ENCODE measurements at regions not wholly inside any gene's neighbourhood (a gene's known extent, or its start where the extent isn't known, plus 50 kb on each side); places are given as distances from the start of the nearest gene placed in this dataset.
"Not testable (repeated sequence)": the region's sequence is repeated elsewhere in the genome, so short reads cannot be mapped to it uniquely, and the experiment has no call there.

DNA sequence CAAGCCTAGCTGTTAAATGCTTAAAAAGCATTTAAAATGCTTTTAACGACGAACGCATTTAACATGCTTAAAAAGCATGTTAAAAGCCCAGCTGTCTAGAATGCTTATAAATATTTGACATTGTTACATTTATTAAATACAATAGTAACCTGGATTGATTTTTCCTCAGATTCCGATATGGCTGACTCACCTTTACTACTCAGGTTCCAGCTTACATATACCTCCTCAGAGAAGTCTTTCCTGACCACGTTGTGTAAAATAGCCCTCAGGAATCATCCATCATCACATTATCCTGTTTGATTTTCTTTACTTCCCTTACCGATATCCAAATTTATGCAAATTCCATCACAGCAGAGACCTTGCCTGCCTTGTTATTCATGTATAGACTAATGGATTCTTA is 51.4 kb downstream of the SLC41A2 start:
- DNase-seq, result no peak

DNA sequence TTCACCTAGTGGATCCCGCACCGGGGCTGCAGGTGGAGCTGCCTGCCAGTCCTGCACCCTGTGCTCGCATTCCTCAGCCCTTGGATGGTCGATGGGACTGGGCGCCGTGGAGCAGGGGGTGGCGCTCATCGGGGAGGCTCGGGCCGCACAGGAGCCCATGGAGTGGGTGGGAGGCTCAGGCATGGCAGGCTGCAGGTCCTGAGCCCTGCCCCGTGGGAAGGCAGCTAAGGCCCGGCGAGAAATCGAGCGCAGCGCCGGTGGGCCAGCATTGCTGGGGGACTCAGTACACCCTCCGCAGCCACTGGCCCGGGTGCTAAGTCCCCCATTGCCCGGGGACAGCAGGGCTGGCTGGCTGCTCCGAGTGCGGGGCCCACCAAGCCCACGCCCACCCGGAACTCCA is 52.6 kb downstream of the SLC41A2 start:
- not testable (repeated sequence) for DNase-seq

DNA sequence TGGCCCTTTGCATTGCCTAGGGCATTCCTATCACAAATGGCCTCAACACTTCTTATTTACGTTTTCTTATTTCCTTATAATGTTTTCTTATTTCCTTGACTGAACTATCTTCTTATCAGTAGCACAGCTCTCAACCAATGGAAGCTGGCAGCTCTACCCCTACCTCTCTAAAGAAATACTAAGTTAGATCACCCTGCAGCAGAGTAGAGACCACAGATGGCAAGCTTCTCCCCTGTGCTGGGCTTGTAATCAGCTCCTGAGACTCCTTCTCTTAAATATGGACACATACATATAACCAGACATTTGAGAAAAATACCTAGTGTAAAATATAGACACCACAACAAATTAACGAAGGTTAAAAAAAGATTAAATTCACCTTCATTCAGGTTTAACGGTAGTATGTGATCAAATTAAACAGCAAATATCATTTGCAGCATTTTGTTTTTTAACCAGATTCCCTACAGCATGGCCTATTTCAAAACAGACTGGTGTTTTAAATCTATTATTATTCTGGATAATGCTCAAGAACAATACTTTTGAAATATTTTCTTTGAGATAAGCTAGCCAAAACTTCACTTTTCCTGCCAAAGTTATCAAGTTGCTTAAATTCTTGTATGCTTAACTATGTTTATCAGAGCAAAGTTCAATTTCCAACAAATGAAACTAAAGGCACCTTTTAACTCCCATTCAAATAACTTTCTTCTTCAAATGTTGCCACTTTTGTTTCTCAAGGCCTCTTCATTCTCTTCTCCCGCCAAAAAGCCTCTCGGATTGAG is 54.3 kb downstream of the SLC41A2 start:
- no peak for DNase-seq

DNA sequence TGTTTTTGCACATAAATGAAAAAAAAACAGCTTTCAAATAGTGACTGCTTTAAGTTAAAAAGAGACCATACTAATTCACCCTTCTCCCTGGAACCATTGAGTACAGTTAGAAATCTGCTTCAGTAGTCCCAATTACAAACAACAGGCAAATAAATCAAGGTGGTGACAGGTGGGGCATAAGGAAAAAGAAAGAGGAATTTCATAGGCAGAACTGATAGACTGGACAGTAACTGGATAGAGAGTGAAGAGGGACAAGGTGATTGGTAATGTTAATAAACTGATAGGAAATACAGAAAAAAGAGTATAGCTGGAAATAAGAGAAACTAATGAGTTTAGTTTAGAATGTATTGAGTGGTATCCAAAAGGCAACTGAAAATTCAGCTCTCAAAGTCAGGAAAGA is 56.0 kb downstream of the SLC41A2 start:
- no peak for DNase-seq

DNA sequence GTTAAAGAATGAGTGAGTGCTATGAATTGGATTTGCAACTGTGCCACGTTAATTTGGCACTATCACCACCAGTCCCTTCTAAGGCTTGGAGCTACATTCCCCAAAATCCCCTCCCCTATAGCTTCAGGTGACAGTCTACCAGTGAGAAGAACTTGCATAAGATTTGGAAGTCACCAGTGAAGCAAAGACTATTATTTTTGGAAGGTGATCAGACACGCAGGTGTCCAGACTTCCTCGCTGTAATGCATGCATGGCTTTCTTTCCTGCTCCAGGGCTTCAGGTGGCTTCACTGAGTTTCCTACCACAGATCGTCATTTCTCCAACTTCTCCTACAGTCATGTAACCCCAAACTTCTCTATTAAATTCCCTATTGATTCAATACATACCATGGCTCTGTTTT is 61.4 kb downstream of the SLC41A2 start:
- DNase-seq, result no peak

DNA sequence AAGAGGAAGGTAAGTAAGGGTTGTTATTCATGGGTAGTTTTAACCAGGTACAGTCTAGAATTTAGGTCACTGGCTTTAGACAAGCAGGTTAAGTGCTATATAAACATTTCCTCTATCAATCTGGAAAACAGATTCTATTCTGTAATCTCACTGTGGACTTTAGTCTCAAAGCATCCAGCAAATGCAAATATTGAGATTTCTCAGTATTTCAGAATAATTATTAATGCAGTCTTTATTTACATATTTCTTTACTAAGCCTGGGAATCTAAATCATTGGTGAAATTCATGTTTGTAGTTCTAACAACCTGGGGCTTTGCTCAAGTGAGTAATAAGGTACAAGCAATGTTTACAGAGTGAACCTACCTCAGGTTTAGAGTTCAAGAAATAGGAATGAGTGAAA is 61.9 kb downstream of the SLC41A2 start:
- no peak for DNase-seq

DNA sequence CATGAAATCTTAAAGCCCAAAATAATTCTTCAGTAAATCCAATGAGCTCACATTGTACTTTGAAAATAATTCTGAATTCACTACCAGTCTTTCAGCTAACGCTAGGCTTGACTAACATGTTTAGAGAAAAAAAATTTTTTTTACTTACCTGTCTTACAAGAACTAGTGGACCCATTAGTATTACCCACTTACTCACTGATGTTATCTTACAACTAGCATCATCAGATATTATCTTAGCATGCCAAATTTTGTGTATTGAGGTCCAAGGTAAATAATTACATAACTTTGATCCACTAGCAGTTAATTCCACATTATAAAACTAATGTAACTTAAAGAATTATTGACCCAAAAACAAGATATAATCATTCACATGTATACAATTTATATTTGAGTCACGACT is 62.7 kb downstream of the SLC41A2 start:
- DNase-seq, result no peak

DNA sequence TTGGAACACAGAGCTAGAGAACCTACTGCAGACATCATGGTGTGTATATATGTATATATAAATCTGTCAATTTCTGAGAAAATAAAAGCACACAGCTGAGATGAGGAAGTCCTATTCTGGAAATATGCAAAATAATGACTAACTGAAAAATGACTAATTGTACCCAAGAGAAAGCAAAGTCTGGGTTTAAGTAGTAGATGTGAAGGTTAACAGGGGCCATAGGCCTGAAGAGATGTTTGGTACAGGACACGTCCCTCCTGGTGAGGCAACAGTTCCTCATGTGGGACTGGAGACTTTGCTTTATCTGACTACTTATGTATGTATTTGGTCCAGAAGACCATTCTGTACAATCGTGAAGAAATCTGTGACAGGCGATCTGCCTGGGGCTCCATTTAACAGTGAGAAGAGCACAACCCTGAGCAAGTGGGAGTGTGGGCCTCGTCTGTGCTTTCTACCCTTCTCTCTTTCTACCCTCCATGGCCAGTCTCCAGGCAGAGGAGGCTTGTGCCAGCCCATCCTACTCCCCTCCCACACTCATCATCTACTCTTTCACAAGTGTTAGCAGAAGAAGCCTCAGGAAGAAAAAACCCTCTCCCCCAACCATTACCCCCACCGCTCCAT is 67.5 kb downstream of the SLC41A2 start:
- DNase-seq, result no peak

DNA sequence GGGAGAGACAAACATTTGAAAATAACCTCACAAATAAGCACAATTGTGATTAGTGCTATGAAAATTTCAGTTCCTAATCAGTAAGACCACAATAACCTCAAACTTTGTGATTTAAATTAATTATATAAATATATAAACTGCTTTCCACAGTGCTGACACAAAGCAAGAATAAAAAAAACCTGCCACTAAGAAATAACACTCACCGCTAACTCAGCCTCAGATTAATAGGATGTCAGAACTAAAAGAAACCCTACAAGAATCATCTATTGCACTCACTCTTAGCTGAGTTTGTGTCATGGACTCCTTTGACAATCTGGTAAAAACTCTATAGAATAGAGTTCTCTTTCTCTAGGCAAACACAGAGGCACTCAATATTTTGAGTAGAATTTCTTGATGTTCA is 68.4 kb downstream of the SLC41A2 start:
- DNase-seq, result no peak

DNA sequence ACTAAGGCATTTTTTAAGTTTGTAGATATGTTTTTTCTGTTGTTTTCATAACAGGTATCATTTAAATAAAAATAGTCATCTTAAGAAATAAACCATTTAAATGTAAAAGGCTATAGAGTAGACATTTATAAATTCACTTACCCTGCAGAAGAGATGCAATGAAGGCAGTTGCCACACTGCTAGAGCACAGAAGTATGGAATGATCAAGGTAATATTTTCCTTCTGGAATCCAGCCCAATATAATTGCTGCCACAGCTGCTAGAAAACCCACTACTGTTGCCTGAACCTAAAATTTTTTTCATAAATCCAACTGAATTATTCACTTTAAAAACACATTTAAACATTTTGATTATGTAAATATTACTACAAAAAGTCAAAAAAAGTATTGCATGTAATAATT is 69.2 kb downstream of the SLC41A2 start:
- DNase-seq, result no peak

DNA sequence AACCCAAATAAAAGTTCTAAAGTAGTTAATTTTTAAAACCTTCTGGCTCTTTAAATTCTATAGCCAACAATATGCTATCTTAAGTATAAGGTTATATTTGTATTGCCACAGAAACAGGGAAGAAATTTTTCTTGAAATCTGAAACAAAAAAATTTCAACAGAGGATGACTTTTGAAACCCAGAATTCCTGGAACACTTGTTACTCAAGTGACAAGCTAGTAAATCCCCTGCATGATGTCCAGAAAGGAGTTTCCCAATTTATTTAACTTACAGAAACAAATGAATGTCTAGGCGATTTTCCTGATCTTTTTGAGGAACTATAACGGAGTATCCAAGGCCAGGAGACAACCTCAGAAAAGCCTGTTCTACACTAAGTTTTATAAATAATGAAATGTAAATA is 69.6 kb downstream of the SLC41A2 start:
- DNase-seq, result no peak

DNA sequence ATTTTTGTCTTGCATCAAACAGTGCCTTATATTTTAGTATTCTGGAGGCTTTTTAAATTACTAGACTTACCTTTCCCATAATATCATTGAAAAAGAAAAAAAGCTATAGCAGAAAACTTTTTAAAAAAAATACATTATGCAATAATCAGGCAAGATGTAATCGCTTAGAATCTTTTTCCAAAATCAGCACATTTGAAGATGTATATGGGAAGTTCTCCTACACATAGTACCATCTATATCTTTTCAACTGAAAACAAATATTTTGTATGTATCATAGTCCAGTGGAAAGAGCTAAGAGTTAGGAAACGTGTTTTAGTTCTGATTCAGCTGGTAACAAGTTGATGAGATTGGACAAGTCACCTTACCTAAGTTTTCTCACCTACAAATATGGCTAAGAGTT is 70.6 kb downstream of the SLC41A2 start:
- DNase-seq, result no peak

DNA sequence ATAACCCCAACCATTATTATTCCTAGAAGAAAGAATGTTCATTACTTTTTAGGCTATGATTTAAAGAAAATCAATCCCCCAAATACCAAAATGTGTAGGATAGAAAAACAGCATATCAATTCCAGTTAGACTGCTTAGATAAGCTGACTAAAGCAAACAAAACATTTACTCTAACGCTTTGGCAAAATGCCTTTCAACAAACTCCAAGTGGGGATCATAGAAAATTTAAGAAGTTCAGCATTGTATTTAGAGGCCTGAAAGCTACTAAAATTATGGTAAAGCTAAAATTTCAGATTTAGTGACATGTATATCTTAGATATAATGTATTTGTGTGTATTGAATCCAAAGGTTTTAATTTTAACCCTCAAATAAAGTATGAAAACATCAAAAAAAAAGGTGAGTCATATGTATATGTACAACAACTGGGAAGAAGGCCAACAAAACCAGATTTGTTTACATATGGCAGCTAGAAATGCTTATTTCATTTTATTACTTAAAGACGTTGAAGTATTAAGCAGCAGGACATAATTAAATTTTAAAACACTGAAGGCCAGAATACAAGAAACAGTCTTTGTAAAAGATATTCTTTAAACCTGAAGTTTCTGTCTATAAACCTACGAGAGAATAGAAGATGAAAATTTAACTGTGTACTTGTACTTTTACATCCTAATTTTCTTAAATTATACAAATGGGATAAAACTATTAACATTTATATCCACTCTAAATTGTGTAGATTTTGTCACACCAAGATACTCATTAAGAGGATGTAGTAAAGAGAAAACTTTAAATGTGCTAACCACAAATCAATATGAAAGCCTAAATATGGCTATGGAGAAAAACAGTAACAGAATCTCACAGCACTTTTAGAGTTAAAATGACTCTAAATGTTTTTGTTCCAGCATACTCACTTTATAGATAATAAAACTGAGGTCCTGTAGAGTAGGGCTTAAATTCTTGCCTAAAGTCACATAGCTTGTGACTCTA is 71.4 kb downstream of the SLC41A2 start:
- DNase-seq, result no peak

DNA sequence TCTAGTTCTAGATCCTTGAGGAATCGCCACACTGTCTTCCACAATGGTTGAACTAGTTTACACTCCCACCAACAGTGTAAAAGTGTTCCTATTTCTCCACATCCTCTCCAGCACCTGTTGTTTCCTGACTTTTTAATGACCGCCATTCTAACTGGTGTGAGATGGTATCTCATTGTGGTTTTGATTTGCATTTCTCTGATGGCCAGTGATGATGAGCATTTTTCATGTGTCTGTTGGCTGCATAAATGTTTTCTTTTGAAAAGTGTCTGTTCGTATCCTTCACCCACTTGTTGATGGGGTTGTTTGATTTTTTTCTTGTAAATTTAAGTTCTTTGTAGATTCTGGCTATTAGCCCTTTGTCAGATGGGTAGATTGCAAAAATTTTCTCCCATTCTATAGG is 79.2 kb downstream of the SLC41A2 start:
- not testable (repeated sequence) for DNase-seq

DNA sequence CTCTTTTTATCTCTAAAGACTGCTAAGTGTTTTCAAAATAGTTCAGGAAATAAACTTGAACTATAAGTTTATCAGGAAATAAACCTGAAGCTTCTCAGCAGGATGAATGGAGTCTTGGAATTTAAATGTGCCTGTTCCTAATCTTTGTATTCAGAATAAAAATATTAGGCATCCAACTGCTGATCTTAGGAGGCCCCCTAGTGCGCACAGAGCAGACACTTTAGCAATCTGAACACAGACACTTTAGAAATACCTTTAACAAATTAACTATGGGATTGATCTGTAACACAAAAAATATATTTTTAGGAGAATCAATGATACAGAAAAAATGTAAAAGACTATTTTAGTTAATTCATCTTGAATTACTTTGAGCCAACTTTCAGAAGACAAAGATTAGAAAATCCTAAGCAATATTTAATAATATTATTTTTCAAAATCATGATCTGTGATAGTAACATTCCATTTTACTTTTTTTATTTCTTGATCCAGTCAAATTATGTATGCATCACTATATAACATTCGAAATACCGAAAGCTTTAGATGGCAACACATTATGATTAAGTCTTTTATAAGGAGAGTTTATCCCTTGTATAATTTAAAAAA is 80.9 kb downstream of the SLC41A2 start:
- no peak for DNase-seq

DNA sequence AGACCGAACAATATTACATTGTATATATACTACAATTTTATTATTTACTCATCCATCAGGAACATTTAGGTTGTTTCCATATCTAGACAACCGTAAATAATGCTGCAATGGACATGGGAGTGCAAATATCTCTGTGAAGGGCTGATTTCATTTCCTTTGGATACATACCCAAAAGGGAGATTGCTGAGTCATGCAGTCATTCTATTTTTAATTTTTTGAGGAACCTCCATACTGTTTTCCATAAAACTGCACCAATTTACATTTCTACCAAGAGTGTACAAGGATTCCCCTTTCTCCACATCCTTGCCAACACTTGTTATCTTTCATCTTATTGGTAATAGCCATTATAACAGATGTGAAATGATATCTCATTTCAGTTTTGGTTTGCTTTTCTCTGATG is 84.7 kb downstream of the SLC41A2 start:
- no peak for DNase-seq

DNA sequence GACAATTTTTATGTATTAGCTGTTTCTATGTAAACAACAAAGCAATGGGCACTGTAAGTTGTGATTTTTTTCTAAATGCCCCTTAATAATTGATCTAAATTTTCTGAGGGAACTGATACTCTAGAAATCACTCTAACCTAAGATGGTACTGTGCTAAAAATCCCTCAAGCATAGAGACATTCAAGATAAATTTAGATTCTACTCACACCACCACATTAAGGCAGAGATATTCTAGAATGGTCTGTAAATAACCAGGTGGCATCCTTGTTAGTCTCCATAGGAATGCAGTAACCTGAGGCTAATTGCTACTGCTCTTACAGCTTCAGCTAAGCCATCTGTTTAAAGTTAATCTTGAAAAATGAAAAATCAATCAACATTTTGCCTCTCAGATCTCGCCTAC is 87.3 kb downstream of the SLC41A2 start:
- peak; percentile 24 for DNase-seq

DNA sequence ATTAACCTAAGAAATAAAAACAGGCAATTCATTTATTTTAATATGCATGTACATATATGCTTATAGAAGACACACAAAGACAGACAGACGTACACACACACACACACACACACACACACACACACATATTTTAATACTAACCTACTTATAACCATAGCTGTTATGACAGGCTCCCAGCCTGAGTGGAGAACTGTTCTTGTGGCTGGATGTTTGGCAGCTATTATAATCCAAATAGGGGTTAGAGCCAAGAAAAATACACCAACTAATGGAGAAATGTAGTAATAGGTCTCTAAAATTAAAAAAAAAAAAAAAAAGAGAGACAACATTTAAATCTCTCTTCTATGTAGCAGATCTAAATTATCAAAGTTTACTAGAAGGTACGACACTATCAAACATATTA is 91.8 kb downstream of the SLC41A2 start:
- no peak for DNase-seq

DNA sequence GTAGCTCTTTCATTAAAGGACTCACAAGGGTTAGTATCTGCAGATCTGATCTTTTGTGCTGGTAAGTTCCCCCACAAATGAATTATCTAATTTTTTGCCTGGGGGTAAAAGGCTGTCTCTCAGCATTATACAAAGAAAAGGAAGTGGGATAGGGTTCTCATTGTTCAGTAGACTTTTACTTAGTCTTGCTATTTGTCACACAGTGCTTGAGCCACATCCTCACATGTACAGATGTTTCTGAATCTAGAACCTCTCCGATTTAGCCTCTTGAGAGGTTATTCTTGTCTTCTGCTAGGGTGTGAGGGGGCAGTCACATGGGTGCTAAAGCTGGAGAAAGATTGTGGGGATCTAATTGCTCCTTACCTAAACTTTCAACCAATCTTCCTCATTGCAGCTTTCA is 93.0 kb downstream of the SLC41A2 start:
- no peak for DNase-seq

DNA sequence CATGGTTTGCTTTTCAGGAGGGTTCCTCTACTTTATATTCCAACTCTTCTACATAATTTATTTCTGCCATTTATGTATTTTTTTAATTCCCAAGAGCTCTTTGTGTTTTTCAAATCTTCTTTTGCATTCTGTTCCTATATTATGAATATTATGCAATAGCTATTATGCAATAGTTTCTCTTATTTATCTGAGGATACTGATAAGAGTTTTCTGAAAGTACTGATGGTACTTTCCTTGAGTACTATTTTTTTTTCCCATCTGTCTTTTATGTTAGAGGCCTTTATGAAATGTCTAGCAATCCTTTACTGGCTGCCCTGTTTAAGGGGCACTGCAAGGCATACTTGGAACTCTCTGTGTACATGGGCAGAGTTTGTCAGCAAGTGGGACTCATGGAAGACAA is 93.4 kb downstream of the SLC41A2 start:
- DNase-seq, result no peak

DNA sequence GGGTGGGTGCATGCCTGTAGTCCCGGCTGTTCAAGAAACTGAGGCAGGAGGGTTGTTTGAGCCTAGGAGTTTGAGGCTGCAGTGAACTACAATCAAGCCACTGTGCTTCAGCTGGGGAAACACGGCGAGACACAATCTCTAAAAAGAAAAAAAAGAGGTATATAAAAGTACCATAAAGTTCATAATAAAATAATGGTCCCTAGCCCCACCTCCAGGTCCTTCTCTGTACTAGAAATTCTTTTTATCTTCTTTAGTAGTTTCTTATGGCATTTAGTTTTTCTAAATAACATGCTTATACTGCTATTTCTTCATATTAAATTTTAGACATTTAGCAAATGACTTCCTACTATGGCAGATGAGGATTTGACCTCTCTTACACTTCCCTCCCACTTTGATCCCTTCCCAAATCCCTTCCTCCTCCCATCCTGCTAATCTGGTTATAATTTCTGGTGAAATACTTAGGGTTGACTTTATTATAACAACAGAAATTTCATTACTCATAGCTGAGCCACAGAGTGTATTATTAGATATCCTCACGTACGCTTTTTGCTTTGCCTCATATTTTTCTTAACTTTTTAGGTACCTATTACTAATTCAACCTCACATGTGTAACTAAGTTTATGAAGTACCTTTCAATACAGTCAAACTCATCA is 94.7 kb downstream of the SLC41A2 start:
- DNase-seq, result no peak

DNA sequence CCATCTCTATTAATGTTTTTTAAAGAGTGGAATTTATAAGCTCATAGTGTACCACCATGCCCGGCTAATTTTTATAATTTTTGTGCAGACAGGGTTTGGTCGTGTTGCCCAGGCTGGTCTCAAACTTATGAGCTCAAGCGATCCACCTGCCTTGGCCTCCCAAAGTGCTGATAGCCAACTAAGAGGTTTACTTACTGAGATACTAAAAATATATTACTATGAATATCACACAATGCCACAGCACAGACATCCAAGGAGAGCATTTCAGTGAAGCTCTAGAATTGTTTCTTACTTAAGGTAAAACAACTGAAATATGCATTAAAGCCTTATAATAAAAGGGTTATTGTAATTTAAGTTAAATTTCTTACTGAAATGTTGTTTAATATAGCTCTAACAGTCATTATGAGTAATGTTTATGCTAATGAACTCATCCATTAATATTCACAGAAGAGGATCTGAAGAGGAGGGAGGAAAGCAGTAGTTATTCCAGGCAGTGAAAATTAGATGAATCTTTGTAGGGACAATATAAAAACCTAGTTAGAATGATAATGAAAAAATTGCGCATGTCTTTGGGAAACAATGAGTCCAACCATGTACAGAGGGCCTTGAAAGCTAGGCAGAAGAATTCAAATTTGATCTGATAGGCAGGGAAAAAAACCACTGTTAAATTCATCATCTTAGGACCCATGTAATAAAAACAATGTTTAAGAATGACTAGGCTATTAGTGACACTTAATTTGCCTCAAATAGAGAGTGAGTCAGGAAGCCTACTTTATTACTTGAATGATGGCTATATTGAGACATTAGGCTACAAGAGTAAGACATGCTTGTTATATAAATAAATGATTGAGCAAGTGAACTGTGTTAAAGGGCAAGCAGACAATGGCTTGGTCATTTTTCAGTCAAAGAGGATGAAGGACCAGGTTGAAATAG is 99.2 kb downstream of the SLC41A2 start:
- DNase-seq, result no peak

All from NCI-H524 treated with DMSO at 0.1 percent for 48 hours (cell line).